ENCODE measurements at regions not wholly inside any gene's neighbourhood (a gene's known extent, or its start where the extent isn't known, plus 50 kb on each side); places are given as distances from the start of the nearest gene placed in this dataset.
A peak's percentile ranks its signal among the peaks of the same experiment; 100 is the strongest.

GRCh38 chr9:106625259-106625789 lies 237.6 kb upstream of the ZNF462 start:
- no peak for DNase-seq (ENCODE audit: insufficient read length, low spot score)
- FAIRE-seq, result no peak
- no peak for TF ChIP-seq POLR2A (IDR thresholded peaks at IDR 0.05; ENCODE audit: low read depth, low read length)

- no peak for DNase-seq (ENCODE audit: insufficient read length, low spot score)
- TF ChIP-seq POLR2A (IDR thresholded peaks at IDR 0.05; ENCODE audit: low read depth, low read length), result no peak
- FAIRE-seq, result no peak
Observed at GRCh38 chr9:106626936-106627335, 236.0 kb upstream of the ZNF462 start.

- DNase-seq (ENCODE audit: insufficient read length, low spot score), result no peak
- FAIRE-seq, result no peak
- TF ChIP-seq POLR2A (IDR thresholded peaks at IDR 0.05; ENCODE audit: low read depth, low read length), result no peak
Observed at GRCh38 chr9:106632621-106633020, 230.3 kb upstream of the ZNF462 start.

GRCh38 chr9:106634183-106634582 lies 228.8 kb upstream of the ZNF462 start:
- no peak for DNase-seq (ENCODE audit: insufficient read length, low spot score)
- FAIRE-seq, result peak; percentile 61
- TF ChIP-seq POLR2A (IDR thresholded peaks at IDR 0.05; ENCODE audit: low read depth, low read length), result no peak

GRCh38 chr9:106634641-106635040 lies 228.3 kb upstream of the ZNF462 start:
- FAIRE-seq, result no peak
- no peak for TF ChIP-seq POLR2A (IDR thresholded peaks at IDR 0.05; ENCODE audit: low read depth, low read length)
- no peak for DNase-seq (ENCODE audit: insufficient read length, low spot score)

GRCh38 chr9:106637486-106637885 lies 225.5 kb upstream of the ZNF462 start:
- no peak for DNase-seq (ENCODE audit: insufficient read length, low spot score)
- no peak for TF ChIP-seq POLR2A (IDR thresholded peaks at IDR 0.05; ENCODE audit: low read depth, low read length)
- FAIRE-seq, result no peak

GRCh38 chr9:106639873-106640568 lies 222.9 kb upstream of the ZNF462 start:
- FAIRE-seq (peak; percentile 75), DNase-seq (ENCODE audit: insufficient read length, low spot score) (no peak)
- no peak for TF ChIP-seq POLR2A (IDR thresholded peaks at IDR 0.05; ENCODE audit: low read depth, low read length)

GRCh38 chr9:106643211-106643930 lies 219.6 kb upstream of the ZNF462 start:
- no peak for DNase-seq (ENCODE audit: insufficient read length, low spot score)
- TF ChIP-seq POLR2A (IDR thresholded peaks at IDR 0.05; ENCODE audit: low read depth, low read length), result no peak
- FAIRE-seq, result peak; percentile 36

GRCh38 chr9:106644661-106645060 lies 218.3 kb upstream of the ZNF462 start:
- FAIRE-seq, result no peak
- no peak for TF ChIP-seq POLR2A (IDR thresholded peaks at IDR 0.05; ENCODE audit: low read depth, low read length)
- DNase-seq (ENCODE audit: insufficient read length, low spot score), result no peak

- peak; percentile 89 for FAIRE-seq
- no peak for TF ChIP-seq POLR2A (IDR thresholded peaks at IDR 0.05; ENCODE audit: low read depth, low read length)
- no peak for DNase-seq (ENCODE audit: insufficient read length, low spot score)
Observed at GRCh38 chr9:106648799-106649198, 214.2 kb upstream of the ZNF462 start.

- FAIRE-seq (no peak), DNase-seq (ENCODE audit: insufficient read length, low spot score) (no peak)
- no peak for TF ChIP-seq POLR2A (IDR thresholded peaks at IDR 0.05; ENCODE audit: low read depth, low read length)
Observed at GRCh38 chr9:106649664-106650063, 213.3 kb upstream of the ZNF462 start.

GRCh38 chr9:106653213-106653612 lies 209.8 kb upstream of the ZNF462 start:
- no peak for TF ChIP-seq POLR2A (IDR thresholded peaks at IDR 0.05; ENCODE audit: low read depth, low read length)
- no peak for DNase-seq (ENCODE audit: insufficient read length, low spot score)
- FAIRE-seq, result no peak

- TF ChIP-seq POLR2A (IDR thresholded peaks at IDR 0.05; ENCODE audit: low read depth, low read length), result no peak
- DNase-seq (ENCODE audit: insufficient read length, low spot score) (no peak), FAIRE-seq (no peak)
Observed at GRCh38 chr9:106655966-106656365, 207.0 kb upstream of the ZNF462 start.

GRCh38 chr9:106657926-106658325 lies 205.0 kb upstream of the ZNF462 start:
- FAIRE-seq (no peak), DNase-seq (ENCODE audit: insufficient read length, low spot score) (no peak)
- no peak for TF ChIP-seq POLR2A (IDR thresholded peaks at IDR 0.05; ENCODE audit: low read depth, low read length)

- FAIRE-seq (no peak), DNase-seq (ENCODE audit: insufficient read length, low spot score) (no peak)
- no peak for TF ChIP-seq POLR2A (IDR thresholded peaks at IDR 0.05; ENCODE audit: low read depth, low read length)
Observed at GRCh38 chr9:106668534-106668933, 194.4 kb upstream of the ZNF462 start.

All from H54 (cell line).